Astrocyte (in vitro differentiated cells and primary cell): ENCODE measurements at regions not wholly inside any gene's neighbourhood (a gene's known extent, or its start where the extent isn't known, plus 50 kb on each side); places are given as distances from the start of the nearest gene placed in this dataset.

Experiments
- DNase-seq: peaks from one replicate; pipeline ENCODE4 v3.0.0-alpha.2; 2010; ENCODE audit warnings: low read depth
- FAIRE-seq: peaks from 2 replicates; lab custom pipeline; 2011; peaks lifted over from hg19 to GRCh38; lab: Jason Lieb, UNC
- H2AFZ ChIP-seq: 2 replicates; pipeline ENCODE4 v1.6.0; 2012; ENCODE audit warnings: low read depth, low read length, inconsistent platforms
- H3K27ac ChIP-seq: 2 replicates; pipeline ENCODE4 v1.5.1; 2011; ENCODE audit warnings: low read depth, low read length, inconsistent platforms
- H3K27me3 ChIP-seq: 2 replicates; pipeline ENCODE4 v1.6.0; 2011; ENCODE audit warnings: low read length, inconsistent platforms; ENCODE audit not compliant: insufficient read depth
- H3K36me3 ChIP-seq: 2 replicates; pipeline ENCODE4 v1.5.1; 2011; ENCODE audit warnings: low read length, inconsistent platforms; ENCODE audit not compliant: insufficient read depth
- H3K4me1 ChIP-seq: 2 replicates; pipeline ENCODE4 v1.5.1; 2011; ENCODE audit warnings: low read length, inconsistent platforms; ENCODE audit not compliant: insufficient read depth
- H3K4me2 ChIP-seq: 2 replicates; pipeline ENCODE4 v1.6.0; 2012; ENCODE audit warnings: low read length, inconsistent platforms
- H3K4me3 ChIP-seq: 2 replicates; pipeline ENCODE4 v1.5.1; 2011; ENCODE audit warnings: low read depth, mild to moderate bottlenecking, low read length, inconsistent platforms; ENCODE audit not compliant: insufficient read depth
- H3K79me2 ChIP-seq: 2 replicates; pipeline ENCODE4 v1.6.0; 2012; ENCODE audit warnings: mild to moderate bottlenecking, low read length, inconsistent platforms; ENCODE audit not compliant: insufficient read depth
- H3K9ac ChIP-seq: 2 replicates; pipeline ENCODE4 v1.6.0; 2012; ENCODE audit warnings: mild to moderate bottlenecking, low read length, inconsistent platforms
- H3K9me3 ChIP-seq: 2 replicates; pipeline ENCODE4 v1.5.1; 2012; ENCODE audit warnings: low read depth, mild to moderate bottlenecking, low read length, inconsistent platforms; ENCODE audit not compliant: insufficient read depth
- H4K20me1 ChIP-seq: 2 replicates; pipeline ENCODE4 v1.6.0; 2012; ENCODE audit warnings: low read length, inconsistent platforms; ENCODE audit not compliant: insufficient read depth
- H3K27ac Mint-ChIP-seq: one replicate; pipeline ENCODE4 v1.8.0; 2021; ENCODE audit warnings: mild to moderate bottlenecking, mixed read lengths; ENCODE audit not compliant: unreplicated experiment
- H3K27me3 Mint-ChIP-seq: one replicate; pipeline ENCODE4 v1.8.0; 2021; ENCODE audit warnings: low read depth, mixed read lengths; ENCODE audit not compliant: unreplicated experiment
- H3K36me3 Mint-ChIP-seq: one replicate; pipeline ENCODE4 v1.8.0; 2021; ENCODE audit warnings: low read depth, mixed read lengths; ENCODE audit not compliant: unreplicated experiment
- H3K4me1 Mint-ChIP-seq: one replicate; pipeline ENCODE4 v1.8.0; 2021; ENCODE audit warnings: low read depth, mixed read lengths; ENCODE audit not compliant: unreplicated experiment
- H3K4me3 Mint-ChIP-seq: one replicate; pipeline ENCODE4 v1.8.0; 2021; ENCODE audit warnings: mild to moderate bottlenecking, moderate library complexity, mixed read lengths; ENCODE audit not compliant: unreplicated experiment
- H3K9me3 Mint-ChIP-seq: one replicate; pipeline ENCODE4 v1.8.0; 2021; ENCODE audit warnings: mild to moderate bottlenecking, mixed read lengths; ENCODE audit not compliant: unreplicated experiment
- EZH2 ChIP-seq: IDR thresholded peaks from 2 replicates; pipeline ENCODE4 v1.6.1; 2012; ENCODE audit warnings: mild to moderate bottlenecking, low read length, inconsistent platforms; ENCODE audit not compliant: insufficient read depth
- TF ChIP-seq, protein P1 (sequence below): IDR thresholded peaks from 2 replicates; pipeline ENCODE4 v1.5.1; 2011; ENCODE audit warnings: low read depth, mild to moderate bottlenecking, inconsistent platforms, low read length, moderate library complexity; ENCODE audit not compliant: insufficient read depth

DNA sequence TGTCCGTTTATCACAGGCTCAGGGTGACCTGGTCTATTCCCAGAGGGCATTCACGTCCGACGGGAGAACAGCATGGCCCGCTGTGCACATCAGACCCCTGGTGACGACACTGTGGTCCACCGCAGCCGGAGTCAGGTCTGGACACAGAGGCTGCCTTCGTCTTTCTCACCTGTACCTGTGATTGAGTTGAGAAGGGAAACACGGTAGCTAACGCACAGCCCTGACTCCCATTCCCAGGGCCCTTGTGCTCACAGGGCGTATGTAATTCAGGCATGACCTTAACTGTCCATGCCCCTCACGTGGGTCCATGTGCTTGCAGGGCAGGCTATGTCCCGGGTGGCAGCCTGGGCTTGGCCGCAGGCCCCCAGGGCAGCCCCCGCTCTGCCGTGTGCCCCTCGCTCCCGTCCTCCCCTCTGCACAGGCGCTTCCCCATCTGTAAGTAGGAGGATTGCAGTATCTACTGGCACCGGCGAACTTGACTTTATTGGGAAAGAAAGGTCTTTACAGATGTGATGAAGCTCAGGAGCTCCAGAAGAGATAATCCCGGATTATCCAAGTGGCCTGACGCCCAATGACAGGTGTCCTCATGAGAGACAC is 221.3 kb upstream of the TCERG1L start:
- no peak overlapping the region for H3K4me3 Mint-ChIP-seq
- no peaks in the 10 kb centered on the region for H3K4me1 Mint-ChIP-seq
- no peaks in the 10 kb centered on the region for H3K36me3 ChIP-seq
- H3K79me2 ChIP-seq, result no peaks in the 10 kb centered on the region
- no peaks in the 10 kb centered on the region for H3K27me3 ChIP-seq
- no peak overlapping the region for H3K27ac Mint-ChIP-seq
- no peak for FAIRE-seq
- H3K9ac ChIP-seq, result no peak overlapping the region
- no peak for DNase-seq
- H3K36me3 Mint-ChIP-seq, result no peaks in the 10 kb centered on the region
- peaks cover 12% of the 10 kb centered on the region for H3K9me3 Mint-ChIP-seq
- H3K4me1 ChIP-seq, result no peaks in the 10 kb centered on the region
- TF ChIP-seq, protein P1, sequence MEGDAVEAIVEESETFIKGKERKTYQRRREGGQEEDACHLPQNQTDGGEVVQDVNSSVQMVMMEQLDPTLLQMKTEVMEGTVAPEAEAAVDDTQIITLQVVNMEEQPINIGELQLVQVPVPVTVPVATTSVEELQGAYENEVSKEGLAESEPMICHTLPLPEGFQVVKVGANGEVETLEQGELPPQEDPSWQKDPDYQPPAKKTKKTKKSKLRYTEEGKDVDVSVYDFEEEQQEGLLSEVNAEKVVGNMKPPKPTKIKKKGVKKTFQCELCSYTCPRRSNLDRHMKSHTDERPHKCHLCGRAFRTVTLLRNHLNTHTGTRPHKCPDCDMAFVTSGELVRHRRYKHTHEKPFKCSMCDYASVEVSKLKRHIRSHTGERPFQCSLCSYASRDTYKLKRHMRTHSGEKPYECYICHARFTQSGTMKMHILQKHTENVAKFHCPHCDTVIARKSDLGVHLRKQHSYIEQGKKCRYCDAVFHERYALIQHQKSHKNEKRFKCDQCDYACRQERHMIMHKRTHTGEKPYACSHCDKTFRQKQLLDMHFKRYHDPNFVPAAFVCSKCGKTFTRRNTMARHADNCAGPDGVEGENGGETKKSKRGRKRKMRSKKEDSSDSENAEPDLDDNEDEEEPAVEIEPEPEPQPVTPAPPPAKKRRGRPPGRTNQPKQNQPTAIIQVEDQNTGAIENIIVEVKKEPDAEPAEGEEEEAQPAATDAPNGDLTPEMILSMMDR, result no peak
- no peak for TF ChIP-seq EZH2
- H2AFZ ChIP-seq, result no peak overlapping the region
- H4K20me1 ChIP-seq, result no peaks in the 10 kb centered on the region
- H3K27ac ChIP-seq, result no peak overlapping the region
- H3K4me3 ChIP-seq, result no peak overlapping the region
- no peaks in the 10 kb centered on the region for H3K9me3 ChIP-seq
- H3K27me3 Mint-ChIP-seq, result peaks cover 18% of the 10 kb centered on the region
- no peak overlapping the region for H3K4me2 ChIP-seq

DNA sequence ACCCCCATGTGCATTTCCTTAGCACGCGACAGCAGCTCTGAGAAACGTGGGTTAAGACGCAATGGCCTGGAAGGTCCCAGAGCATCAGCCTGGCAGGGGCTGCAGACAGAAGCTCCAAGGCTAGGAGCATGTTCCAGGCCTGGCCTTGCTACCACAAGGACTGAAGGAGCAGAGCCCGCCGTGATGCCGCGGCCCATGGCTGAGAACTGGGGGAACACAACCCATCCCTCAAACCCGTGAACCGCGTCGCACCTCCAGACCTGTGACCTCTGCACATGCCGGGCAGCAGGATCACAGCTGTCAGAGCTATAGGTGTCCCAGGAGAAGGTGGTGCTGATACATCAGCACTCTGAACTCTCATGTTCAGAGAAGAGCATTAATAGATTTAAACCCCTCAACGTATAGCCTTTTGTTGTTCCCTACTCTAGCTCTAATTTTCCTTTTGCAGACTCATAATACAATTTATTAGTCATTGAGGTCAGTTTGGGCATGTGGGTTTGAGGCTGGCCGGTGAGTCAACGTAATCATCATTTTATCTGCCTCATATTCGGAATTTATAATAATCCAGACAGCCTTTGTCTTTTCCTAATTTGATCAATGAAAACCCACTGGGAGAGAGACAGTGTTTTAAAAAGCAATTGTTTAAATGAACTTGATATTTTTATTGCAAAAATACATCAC is 222.5 kb upstream of the TCERG1L start:
- H3K27ac Mint-ChIP-seq, result no peak overlapping the region

More for the DNA sequence above, 222.5 kb upstream of the TCERG1L start:
- no peak for TF ChIP-seq EZH2
- TF ChIP-seq, protein P1, result no peak
- no peaks in the 10 kb centered on the region for H4K20me1 ChIP-seq
- Mint-ChIP-seq H3K36me3 (no peaks in the 10 kb centered on the region), H3K4me1 (no peaks in the 10 kb centered on the region), H3K9me3 (peaks cover 10% of the 10 kb centered on the region), H3K27me3 (peaks cover 20% of the 10 kb centered on the region), H3K4me3 (no peak overlapping the region)
- no peak overlapping the region for H3K4me3 ChIP-seq
- no peak for DNase-seq
- no peaks in the 10 kb centered on the region for H3K79me2 ChIP-seq
- H3K4me2 ChIP-seq, result no peak overlapping the region
- no peaks in the 10 kb centered on the region for H3K9me3 ChIP-seq
- no peaks in the 10 kb centered on the region for H3K4me1 ChIP-seq
- no peaks in the 10 kb centered on the region for H3K27me3 ChIP-seq
- no peak overlapping the region for H3K9ac ChIP-seq
- H3K36me3 ChIP-seq, result no peaks in the 10 kb centered on the region
- FAIRE-seq, result no peak
- no peak overlapping the region for H3K27ac ChIP-seq
- H2AFZ ChIP-seq, result no peak overlapping the region
